HPDE6-E6E7 (cell line): ENCODE measurements at regions not wholly inside any gene's neighbourhood (a gene's known extent, or its start where the extent isn't known, plus 50 kb on each side); places are given as distances from the start of the nearest gene placed in this dataset.

Experiments
- DNase-seq: peaks from one replicate; pipeline ENCODE4 v3.0.0; 2011; ENCODE audit warnings: missing footprints; ENCODE audit errors: extremely low spot score

DNA sequence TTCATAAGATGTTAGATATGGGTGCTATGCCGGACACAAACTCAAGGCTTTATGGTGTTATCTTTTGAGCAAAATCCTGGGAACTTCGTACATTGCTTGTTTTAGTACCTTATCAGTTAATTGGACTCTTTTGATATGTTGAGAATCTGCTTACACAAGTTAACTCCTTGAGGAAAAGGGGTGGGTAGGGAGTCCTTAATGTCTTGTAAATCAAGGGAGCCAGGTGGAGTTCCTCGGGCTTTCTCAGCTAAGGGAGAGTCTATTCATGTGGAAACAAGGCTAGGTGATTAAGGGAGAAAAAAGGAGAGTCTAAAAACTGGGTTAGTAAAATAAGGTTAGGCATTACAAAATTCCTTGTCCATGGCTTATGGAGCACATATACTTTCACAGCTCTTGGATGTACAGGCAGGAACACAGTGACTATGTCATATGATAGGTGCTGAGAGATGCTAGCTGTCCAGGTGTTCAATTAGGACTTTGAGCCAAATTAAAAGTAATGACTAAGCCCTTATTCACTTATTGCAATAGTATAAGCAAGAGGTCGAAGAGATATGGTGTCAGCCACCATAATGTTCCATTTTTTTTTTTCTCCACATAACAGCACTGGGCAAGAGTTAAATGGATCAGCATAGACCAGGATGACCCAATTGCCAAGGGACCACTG, 59.5 kb upstream of the DYNAP start:
- no peak for DNase-seq

GRCh38 chr18:54532222-54532621, 58.8 kb upstream of the DYNAP start:
- DNase-seq = no peak

DNA sequence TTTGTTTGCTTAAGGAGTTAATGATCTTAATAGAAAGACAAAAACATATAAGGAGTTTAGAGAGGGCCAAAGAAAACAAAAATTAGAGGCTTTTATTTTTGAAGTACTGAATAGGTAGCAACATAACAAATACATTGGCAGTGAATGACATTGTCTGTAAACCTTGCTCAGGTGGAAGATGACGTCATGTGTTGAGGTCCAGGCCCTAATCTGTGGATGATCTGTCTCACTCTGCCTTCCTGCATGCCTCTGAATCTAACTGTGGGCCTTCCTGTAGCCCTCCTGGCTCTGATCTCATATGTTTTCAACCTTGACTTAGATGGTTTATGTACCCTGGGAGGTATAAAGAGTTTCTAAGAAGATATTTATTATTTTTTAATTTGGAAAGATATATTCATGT, 58.1 kb upstream of the DYNAP start:
- no peak for DNase-seq
